Dermis microvascular lymphatic vessel endothelial cell (primary cell): ENCODE measurements at regions not wholly inside any gene's neighbourhood (a gene's known extent, or its start where the extent isn't known, plus 50 kb on each side); places are given as distances from the start of the nearest gene placed in this dataset.

Experiments
- DNase-seq, 2 donors: peaks; one replicate each; pipeline versions ENCODE4 v3.0.0 to v3.0.0-alpha.2; 2010; ENCODE audit warnings: low read depth in 2 of 2

DNA sequence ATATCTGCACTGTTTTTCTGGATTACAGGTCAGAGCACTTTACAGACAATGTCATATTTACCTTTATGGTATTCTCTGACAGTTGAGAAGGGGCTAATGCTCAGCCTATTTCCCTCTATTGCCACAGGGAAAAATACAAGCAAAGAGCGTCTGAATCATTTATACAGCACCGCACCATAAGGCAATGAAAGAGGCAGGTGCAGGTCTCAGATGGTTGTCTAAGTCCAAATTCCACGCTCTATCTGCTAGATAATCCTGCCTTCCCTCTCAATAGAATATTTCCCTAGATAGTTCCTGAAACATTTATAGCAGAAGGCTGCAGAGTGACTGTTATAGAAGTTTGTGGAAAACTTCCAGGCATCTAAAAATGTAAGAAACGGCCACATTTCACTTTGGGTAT, 446.1 kb upstream of the CDH6 start:
- no peak for DNase-seq

GRCh38 chr5:30736669-30737068, 456.8 kb upstream of the CDH6 start:
- no peak for DNase-seq

DNA sequence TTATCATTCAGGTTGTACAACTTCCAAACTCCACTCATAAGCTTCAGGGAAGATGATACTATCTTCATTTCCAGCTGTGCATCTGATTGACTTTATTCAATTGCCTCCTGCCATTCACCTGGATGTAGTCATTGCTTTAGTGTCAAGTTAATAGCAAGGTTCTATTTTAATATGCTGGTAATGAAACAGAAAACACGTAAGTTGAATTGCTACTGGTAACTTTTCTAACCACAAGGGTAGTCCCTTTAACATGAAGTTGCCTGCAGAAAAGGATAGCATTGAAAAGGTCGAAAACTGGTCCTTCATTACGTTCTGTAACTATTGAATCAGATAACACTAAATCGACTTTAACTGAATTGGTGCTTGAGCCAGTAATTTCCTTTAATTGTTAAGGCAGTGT, 459.4 kb upstream of the CDH6 start:
- DNase-seq, result no peak

GRCh38 chr5:30725073-30725472, 468.4 kb upstream of the CDH6 start:
- DNase-seq, result no peak

DNA sequence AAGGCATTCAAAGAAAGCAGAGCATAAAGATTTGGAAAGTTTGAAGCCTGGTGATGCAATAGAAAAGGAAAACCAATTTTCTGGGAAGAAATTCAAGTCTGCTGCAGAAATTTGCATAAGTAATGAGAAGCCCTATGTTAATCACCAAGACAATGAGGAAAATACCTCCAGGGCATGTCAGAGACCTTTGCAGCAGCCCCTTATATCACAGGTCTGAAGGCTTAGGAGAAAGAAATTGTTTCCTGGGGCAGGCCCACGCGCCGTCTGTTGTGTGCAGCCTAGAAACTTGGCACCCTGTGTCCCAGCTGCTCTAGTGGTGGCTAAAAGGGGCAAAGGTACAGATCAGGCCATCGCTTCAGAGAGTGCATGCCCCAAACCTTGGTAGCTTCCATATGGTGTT, 495.3 kb upstream of the CDH6 start:
- no peak for DNase-seq

GRCh38 chr5:30693326-30693725, 500.2 kb upstream of the CDH6 start:
- DNase-seq, result no peak

- DNase-seq, result no peak
These were observed 502.6 kb upstream of the CDH6 start for GRCh38 chr5:30690931-30691330.

DNA sequence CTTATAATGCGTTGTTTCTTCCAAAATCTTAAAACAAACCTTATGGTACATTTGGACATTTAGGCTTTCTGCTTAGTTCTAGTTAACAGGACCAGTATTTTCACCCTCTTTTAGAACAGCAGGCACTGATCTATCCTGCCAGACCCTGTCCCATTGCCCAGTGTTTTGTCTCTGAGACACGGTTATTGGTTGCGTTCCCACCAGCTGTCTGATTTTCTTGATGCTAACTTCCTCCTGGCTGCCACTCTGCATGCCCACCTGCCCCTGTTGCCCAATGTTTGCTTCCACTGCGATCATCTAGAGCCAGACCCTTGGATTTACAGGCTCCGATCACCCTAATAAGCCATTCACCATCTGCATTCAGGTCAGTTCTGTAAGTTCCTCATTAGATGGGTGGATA, 506.0 kb upstream of the CDH6 start:
- no peak for DNase-seq

GRCh38 chr5:30686530-30686929, 507.0 kb upstream of the CDH6 start:
- DNase-seq, result no peak

DNA sequence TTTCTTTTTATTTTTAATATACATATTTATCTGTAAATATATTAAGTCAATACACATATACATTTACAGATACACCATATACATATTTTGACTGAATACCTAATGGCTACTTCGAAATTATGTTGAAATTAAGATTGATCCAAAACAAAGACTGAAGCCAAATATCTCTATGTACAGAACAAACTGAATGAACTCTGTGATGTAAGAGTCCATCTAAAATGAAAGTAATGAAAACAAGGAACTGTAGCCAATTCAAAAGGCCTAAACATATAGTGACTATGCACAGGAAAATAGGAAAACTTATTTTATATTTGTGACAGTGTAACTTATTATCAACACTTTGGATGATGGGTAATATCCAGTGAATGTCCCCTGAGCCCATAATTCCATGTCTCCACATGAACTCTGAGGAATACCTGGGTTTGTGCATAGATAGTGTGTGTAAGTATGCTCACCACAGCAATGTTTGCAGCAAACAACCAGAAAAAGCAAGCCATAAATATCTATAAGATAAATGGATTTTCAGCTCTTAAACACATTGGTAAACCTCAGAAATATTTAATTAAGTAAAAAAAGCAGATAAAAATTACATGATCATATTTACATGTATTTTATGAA, 517.2 kb upstream of the CDH6 start:
- no peak for DNase-seq

DNA sequence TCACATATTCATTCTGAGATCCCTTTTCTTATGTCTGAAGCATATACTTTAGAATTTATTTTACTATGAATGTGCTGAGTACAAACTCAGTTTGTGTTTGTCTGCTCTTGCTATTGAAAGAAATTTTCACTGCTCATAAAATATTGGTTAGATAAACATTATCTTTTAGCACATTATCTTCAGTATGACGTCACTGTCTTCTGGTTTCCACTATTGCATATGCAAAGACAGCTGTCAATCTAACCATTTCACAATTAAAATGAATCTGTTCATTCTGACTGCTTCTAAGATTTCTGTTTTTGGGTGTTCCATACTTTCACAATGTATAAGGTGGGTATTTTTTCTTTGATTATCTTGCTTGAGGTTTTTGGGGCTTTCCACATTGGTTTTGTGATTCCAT, 526.2 kb upstream of the CDH6 start:
- DNase-seq, result no peak

DNA sequence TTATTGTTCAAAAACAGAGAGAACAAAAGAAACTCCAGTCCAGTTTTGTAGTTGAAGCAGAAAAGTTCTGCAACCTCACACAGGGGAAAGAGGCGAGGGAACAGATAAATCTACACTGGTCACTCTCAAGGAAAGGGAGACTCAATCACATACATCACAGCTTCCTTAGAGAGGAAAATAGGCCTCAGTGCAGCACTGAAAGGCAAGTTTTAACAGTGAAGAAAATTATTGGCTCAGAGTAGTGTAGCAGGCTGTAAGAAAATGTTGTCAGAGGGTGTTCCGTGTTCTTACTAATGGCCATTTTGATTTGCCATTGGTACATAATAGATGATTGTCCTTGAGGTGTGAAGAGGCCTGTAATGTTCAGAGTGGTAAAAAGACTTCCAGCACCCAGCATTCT, 530.0 kb upstream of the CDH6 start:
- no peak for DNase-seq

DNA sequence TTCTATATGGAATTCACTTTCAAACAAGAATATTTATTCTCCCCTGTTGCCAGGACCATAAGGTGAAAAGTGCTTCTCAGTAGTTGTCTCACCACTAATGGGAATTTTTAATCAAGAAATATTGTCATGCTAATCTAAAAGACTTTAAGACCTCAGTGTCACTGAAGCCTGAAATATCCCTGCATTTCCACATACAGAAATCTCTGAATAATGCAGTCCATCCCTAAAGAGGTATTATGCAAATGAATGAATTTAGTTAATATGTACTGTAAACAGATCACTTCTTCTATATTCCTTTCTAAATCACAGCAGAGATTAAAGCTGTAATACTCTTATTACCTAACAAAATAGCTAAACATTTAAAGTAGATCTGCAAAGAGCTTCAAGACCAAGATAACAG, 531.1 kb upstream of the CDH6 start:
- no peak for DNase-seq

- no peak for DNase-seq
These were observed 531.8 kb upstream of the CDH6 start for GRCh38 chr5:30661730-30662129.

DNA sequence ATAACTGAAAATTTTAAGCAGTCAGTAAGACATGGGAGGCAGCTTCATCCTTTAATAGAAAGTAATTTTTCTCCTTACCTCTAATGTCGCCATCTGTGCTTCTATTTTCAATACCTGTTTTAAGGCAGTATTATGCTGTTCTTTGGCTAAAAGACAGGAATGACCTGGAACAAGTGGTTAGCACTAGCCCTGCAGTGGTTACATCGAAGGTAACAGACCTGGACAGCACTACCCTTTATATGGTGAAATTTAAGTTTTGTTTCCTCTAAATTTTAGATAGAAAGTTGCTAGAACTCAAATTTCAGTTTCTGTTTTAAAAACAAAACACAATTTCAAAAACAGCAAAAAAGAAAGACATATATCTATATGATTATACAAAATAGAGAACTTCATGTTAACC, 534.1 kb upstream of the CDH6 start:
- DNase-seq, result no peak

DNA sequence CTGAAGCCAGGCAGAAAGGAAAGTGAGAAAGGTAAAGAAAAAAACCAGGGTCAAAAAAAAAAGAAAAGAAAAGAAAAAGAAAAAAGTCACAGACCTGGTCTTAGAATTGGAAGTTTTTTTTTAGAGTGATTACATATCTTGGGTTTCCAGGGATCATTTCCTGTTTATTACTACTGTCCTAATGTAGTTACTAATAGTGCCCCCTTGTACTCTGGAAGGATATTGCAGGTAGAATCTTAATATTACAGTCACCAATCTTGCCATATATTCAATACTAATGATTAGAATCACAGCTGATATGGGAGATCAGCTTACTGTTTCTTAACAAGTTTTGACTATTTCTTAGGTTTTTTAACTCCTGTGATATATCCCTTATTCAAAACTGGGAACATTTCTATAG, 543.2 kb upstream of the CDH6 start:
- DNase-seq, result no peak

DNA sequence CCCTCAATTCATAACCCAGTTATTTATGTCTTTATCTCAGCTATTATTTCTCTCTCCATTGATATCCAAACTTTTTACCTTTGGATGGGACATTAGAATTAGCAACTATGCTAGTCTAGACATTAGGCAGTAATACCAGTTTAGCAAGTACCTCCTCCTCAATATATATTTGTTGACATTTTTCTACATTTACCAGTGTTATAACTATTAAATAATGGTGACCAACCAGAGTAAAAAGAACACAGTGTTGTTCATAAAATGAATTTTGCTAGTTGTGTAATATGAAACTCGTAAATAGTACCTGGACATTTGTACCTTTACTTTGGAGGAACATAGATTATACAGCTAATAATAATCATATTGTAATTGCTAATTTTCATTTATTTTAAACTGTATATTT, 554.6 kb upstream of the CDH6 start:
- DNase-seq, result no peak

DNA sequence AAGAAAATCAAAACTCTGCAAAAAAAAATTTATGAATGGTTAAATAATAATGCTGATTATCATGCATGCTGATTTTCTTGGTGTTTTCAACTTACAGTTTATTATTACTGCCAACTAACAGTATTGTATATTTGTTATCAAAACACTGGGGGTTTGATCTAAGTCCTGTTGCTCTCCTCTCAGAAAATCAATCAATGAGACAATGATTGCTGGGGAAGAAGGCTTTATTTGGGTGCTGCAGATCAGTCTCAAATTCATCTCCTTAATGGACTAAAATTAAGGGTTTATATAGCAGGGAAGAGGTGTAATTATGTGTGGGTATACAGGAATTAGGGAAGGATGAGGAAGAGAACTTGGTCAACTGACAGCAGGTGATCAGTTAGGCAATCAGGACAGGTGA, 565.5 kb upstream of the CDH6 start:
- no peak for DNase-seq

- no peak for DNase-seq
These were observed 566.9 kb upstream of the CDH6 start for GRCh38 chr5:30626557-30626956.

- no peak for DNase-seq
These were observed 572.9 kb upstream of the CDH6 start for GRCh38 chr5:30620481-30621085.

DNA sequence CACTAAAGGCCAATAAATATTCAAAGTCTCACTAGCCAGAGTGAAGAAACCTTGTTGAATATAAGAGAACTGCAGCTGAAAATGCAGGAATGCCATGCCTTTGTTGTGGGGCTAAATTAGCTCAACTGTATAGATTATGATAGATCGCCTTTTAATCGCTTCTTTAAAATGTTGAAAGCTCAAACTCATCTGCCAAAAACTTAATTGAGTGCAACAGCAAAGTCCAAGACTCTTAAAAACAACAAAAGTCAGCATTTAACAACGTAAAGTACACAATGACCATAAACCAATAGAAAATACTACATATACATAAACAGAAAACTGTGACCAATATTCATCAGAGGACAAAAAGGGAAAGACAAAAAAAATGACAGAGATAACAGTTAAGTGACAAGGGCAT, 585.0 kb upstream of the CDH6 start:
- DNase-seq, result no peak

- DNase-seq, result no peak
These were observed 586.1 kb upstream of the CDH6 start for GRCh38 chr5:30607301-30607894.

GRCh38 chr5:30605693-30606268, 587.7 kb upstream of the CDH6 start:
- no peak for DNase-seq
